CD4-positive, alpha-beta T cell treated with Interleukin-4 for 4 hours (primary cell): ENCODE measurements at regions not wholly inside any gene's neighbourhood (a gene's known extent, or its start where the extent isn't known, plus 50 kb on each side); places are given as distances from the start of the nearest gene placed in this dataset.
"Not testable (repeated sequence)": the region's sequence is repeated elsewhere in the genome, so short reads cannot be mapped to it uniquely, and the experiment has no call there.

Source experiments
- DNase-seq: peaks from one replicate; pipeline ENCODE4 v3.0.0-alpha.2; 2020

- DNase-seq, result no peak
Observed at GRCh38 chr11:135009125-135009524, 597.1 kb upstream of the B3GAT1 start.

- DNase-seq, result no peak
Observed at GRCh38 chr11:135008412-135008811, 596.4 kb upstream of the B3GAT1 start.

GRCh38 chr11:135008001-135008405, 596.0 kb upstream of the B3GAT1 start:
- DNase-seq, result no peak

- DNase-seq, result no peak
Observed at GRCh38 chr11:135006800-135007199, 594.8 kb upstream of the B3GAT1 start.

- no peak for DNase-seq
Observed at GRCh38 chr11:135004495-135004894, 592.5 kb upstream of the B3GAT1 start.

GRCh38 chr11:135002236-135002635, 590.2 kb upstream of the B3GAT1 start:
- DNase-seq, result no peak

GRCh38 chr11:135001581-135001980, 589.5 kb upstream of the B3GAT1 start:
- no peak for DNase-seq

GRCh38 chr11:135001065-135001464, 589.0 kb upstream of the B3GAT1 start:
- not testable (repeated sequence) for DNase-seq

- no peak for DNase-seq
Observed at GRCh38 chr11:134999590-134999989, 587.5 kb upstream of the B3GAT1 start.

GRCh38 chr11:134997652-134998320, 585.7 kb upstream of the B3GAT1 start:
- DNase-seq, result no peak

GRCh38 chr11:134995741-134996140, 583.7 kb upstream of the B3GAT1 start:
- no peak for DNase-seq

GRCh38 chr11:134994431-134994830, 582.4 kb upstream of the B3GAT1 start:
- DNase-seq, result no peak

GRCh38 chr11:134993691-134994243, 581.7 kb upstream of the B3GAT1 start:
- no peak for DNase-seq

- DNase-seq, result no peak
Observed at GRCh38 chr11:134992981-134993380, 580.9 kb upstream of the B3GAT1 start.

- DNase-seq, result no peak
Observed at GRCh38 chr11:134988495-134988894, 576.5 kb upstream of the B3GAT1 start.

- no peak for DNase-seq
Observed at GRCh38 chr11:134987822-134988221, 575.8 kb upstream of the B3GAT1 start.

GRCh38 chr11:134987223-134987768, 575.3 kb upstream of the B3GAT1 start:
- no peak for DNase-seq

GRCh38 chr11:134984421-134984820, 572.4 kb upstream of the B3GAT1 start:
- no peak for DNase-seq

- not testable (repeated sequence) for DNase-seq
Observed at GRCh38 chr11:134982432-134982831, 570.4 kb upstream of the B3GAT1 start.

- DNase-seq, result no peak
Observed at GRCh38 chr11:134981835-134982234, 569.8 kb upstream of the B3GAT1 start.

- DNase-seq, result no peak
Observed at GRCh38 chr11:134980819-134981710, 569.0 kb upstream of the B3GAT1 start.

GRCh38 chr11:134979089-134979457, 567.0 kb upstream of the B3GAT1 start:
- DNase-seq, result not testable (repeated sequence)

GRCh38 chr11:134978388-134979088, 566.5 kb upstream of the B3GAT1 start:
- no peak for DNase-seq
